Hepatocyte (in vitro differentiated cells): ENCODE measurements at regions not wholly inside any gene's neighbourhood (a gene's known extent, or its start where the extent isn't known, plus 50 kb on each side); places are given as distances from the start of the nearest gene placed in this dataset.

Source experiments
- DNase-seq: peaks from one replicate; pipeline ENCODE4 v3.0.0-alpha.2; 2016; ENCODE audit warnings: low spot score
- H2AFZ ChIP-seq: fragments of 200-600 bp; sonication (generic); 2 replicates; pipeline ENCODE4 v1.6.0; 2016; ENCODE audit warnings: antibody characterized with exemption, mild to moderate bottlenecking
- H3K27ac ChIP-seq: fragments of 200-600 bp; sonication (generic); 2 replicates; pipeline ENCODE4 v1.5.1; 2016; ENCODE audit warnings: mild to moderate bottlenecking
- H3K27me3 ChIP-seq: fragments of 200-600 bp; sonication (generic); 2 replicates; pipeline ENCODE4 v1.6.1; 2016
- H3K36me3 ChIP-seq: fragments of 200-600 bp; sonication (generic); replicated peaks from 2 replicates; pipeline ENCODE4 v1.5.1; 2016; ENCODE audit warnings: low read depth; ENCODE audit not compliant: insufficient read depth
- H3K4me1 ChIP-seq: fragments of 200-600 bp; sonication (generic); 2 replicates; pipeline ENCODE4 v1.5.1; 2016; ENCODE audit warnings: mild to moderate bottlenecking, moderate library complexity; ENCODE audit not compliant: insufficient read depth
- H3K4me2 ChIP-seq: fragments of 200-600 bp; sonication (generic); 2 replicates; pipeline ENCODE4 v1.6.0; 2016
- H3K4me3 ChIP-seq: fragments of 200-600 bp; sonication (generic); 2 replicates; pipeline ENCODE4 v1.5.1; 2016; ENCODE audit warnings: mild to moderate bottlenecking
- H3K79me2 ChIP-seq: fragments of 200-600 bp; sonication (generic); 2 replicates; pipeline ENCODE4 v1.6.0; 2017; ENCODE audit warnings: mild to moderate bottlenecking
- H3K9me2 ChIP-seq: fragments of 200-600 bp; sonication (generic); replicated peaks from 2 replicates; pipeline ENCODE4 v1.6.0; 2017; ENCODE audit warnings: mild to moderate bottlenecking; ENCODE audit not compliant: insufficient read depth
- H3K9me3 ChIP-seq: fragments of 200-600 bp; sonication (generic); 2 replicates; pipeline ENCODE4 v1.5.1; 2016; ENCODE audit warnings: low read depth, mild to moderate bottlenecking
- H4K20me1 ChIP-seq: fragments of 200-600 bp; sonication (generic); 2 replicates; pipeline ENCODE4 v1.6.0; 2016; ENCODE audit warnings: mild to moderate bottlenecking; ENCODE audit not compliant: insufficient read depth, poor library complexity, severe bottlenecking
- EZH2 ChIP-seq: fragments of 200-600 bp; sonication (generic); IDR thresholded peaks from 2 replicates; pipeline ENCODE4 v1.6.1; 2016; ENCODE audit warnings: antibody characterized with exemption, mild to moderate bottlenecking, borderline replicate concordance
- EZH2phosphoT487 ChIP-seq: fragments of 200-600 bp; sonication (generic); IDR thresholded peaks from one replicate; pipeline ENCODE4 v1.6.1; 2018; ENCODE audit warnings: antibody characterized with exemption, mild to moderate bottlenecking, low read depth, moderate library complexity; ENCODE audit not compliant: unreplicated experiment, severe bottlenecking
- WGBS: methylation state at CpG from one replicate; pipeline ENCODE4 v1.1.6; 2016; ENCODE audit warnings: low lambda C conversion rate; ENCODE audit errors: missing lambda C conversion rate; 5-methylcytosine and 5-hydroxymethylcytosine counted together
- TF ChIP-seq, protein P1 (sequence below): fragments of 200-600 bp; sonication (generic); IDR thresholded peaks from 2 replicates; pipeline ENCODE4 v1.5.1; 2016; ENCODE audit warnings: antibody characterized with exemption, mild to moderate bottlenecking; ENCODE audit not compliant: poor library complexity

DNA sequence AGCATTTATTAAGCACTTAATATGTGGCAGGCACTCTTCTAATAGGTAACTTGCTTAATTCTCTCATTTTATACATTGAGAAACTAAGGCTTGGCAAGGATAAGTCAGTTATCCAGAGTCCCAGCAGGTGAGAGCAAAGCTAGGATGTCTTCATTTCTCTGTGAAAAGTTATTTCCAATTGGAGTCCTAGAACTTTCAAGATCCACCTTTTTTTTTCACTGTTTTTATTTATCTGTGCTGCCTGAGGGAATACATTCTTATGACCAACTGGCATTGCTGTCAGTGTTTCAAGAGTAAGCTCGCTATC is 56.2 kb upstream of the ETAA1 start:
- TF ChIP-seq, protein P1, sequence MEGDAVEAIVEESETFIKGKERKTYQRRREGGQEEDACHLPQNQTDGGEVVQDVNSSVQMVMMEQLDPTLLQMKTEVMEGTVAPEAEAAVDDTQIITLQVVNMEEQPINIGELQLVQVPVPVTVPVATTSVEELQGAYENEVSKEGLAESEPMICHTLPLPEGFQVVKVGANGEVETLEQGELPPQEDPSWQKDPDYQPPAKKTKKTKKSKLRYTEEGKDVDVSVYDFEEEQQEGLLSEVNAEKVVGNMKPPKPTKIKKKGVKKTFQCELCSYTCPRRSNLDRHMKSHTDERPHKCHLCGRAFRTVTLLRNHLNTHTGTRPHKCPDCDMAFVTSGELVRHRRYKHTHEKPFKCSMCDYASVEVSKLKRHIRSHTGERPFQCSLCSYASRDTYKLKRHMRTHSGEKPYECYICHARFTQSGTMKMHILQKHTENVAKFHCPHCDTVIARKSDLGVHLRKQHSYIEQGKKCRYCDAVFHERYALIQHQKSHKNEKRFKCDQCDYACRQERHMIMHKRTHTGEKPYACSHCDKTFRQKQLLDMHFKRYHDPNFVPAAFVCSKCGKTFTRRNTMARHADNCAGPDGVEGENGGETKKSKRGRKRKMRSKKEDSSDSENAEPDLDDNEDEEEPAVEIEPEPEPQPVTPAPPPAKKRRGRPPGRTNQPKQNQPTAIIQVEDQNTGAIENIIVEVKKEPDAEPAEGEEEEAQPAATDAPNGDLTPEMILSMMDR, result no peak
- TF ChIP-seq EZH2phosphoT487 (no peak), EZH2 (no peak)
- no peaks in the 10 kb centered on the region for H3K27me3 ChIP-seq
- no peaks in the 10 kb centered on the region for H3K36me3 ChIP-seq
- H3K4me3 ChIP-seq, result no peak overlapping the region
- no peaks in the 10 kb centered on the region for H4K20me1 ChIP-seq
- H3K4me2 ChIP-seq, result no peak overlapping the region
- H3K79me2 ChIP-seq, result no peaks in the 10 kb centered on the region
- H3K9me2 ChIP-seq, result no peaks in the 10 kb centered on the region
- no peak overlapping the region for H3K27ac ChIP-seq
- H2AFZ ChIP-seq, result no peak overlapping the region
- H3K9me3 ChIP-seq, result no peaks in the 10 kb centered on the region
- no peak for DNase-seq
- 96% methylated on average over 1 of the region's 1 CpG for WGBS
- H3K4me1 ChIP-seq, result no peaks in the 10 kb centered on the region

DNA sequence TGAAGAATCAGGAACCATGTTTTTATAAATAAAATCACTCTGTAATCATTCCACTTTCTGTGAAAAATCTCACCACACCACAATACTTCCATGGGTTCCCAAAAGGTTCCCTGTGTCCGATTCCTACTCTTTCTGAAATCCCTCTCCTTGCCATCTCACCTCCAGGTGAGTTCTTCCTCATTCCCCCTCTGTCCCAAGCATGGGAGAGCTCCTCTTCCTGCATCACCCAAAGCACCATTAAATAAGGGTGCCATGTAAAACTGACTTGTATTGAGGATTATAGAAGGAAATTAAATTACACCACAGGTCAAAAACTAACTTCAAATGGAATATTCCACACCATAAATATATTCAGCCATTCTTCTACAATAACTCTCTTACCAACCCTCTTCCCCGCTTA is 55.8 kb upstream of the ETAA1 start:
- no peaks in the 10 kb centered on the region for H4K20me1 ChIP-seq
- no peak overlapping the region for H3K4me3 ChIP-seq
- 92% methylated on average over 2 of the region's 2 CpGs for WGBS
- no peak for DNase-seq
- H3K4me2 ChIP-seq, result no peak overlapping the region
- no peaks in the 10 kb centered on the region for H3K9me2 ChIP-seq
- H3K27me3 ChIP-seq, result no peaks in the 10 kb centered on the region
- no peaks in the 10 kb centered on the region for H3K79me2 ChIP-seq
- TF ChIP-seq EZH2 (no peak), EZH2phosphoT487 (no peak)
- TF ChIP-seq, protein P1, result no peak
- H3K27ac ChIP-seq, result no peak overlapping the region
- H3K4me1 ChIP-seq, result no peaks in the 10 kb centered on the region
- no peak overlapping the region for H2AFZ ChIP-seq
- H3K36me3 ChIP-seq, result no peaks in the 10 kb centered on the region
- no peaks in the 10 kb centered on the region for H3K9me3 ChIP-seq

DNA sequence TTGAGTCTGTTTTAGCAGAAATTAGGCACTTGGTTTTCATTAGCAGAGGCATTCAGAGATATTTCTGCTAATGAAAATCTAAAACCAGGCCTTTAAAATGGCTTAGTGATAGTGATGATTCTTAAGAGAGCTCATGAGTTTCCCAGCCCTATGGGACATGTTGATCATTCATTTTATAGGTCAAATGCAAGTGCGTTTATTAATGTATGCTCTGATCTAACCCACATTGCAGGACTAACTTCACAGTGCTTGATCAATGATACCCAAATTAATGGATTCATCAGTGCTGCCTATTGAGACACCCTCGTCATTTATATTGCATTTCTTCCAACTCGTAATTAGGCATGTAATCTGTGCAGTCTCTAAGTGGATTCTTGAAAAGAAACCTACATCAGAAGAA is 54.7 kb upstream of the ETAA1 start:
- TF ChIP-seq EZH2phosphoT487, result no peak
- TF ChIP-seq, protein P1, result no peak
- no peak for TF ChIP-seq EZH2
- Histone ChIP-seq H3K36me3 (no peaks in the 10 kb centered on the region), H3K9me3 (no peaks in the 10 kb centered on the region), H3K27me3 (no peaks in the 10 kb centered on the region), H3K79me2 (no peaks in the 10 kb centered on the region), H4K20me1 (no peaks in the 10 kb centered on the region), H2AFZ (no peak overlapping the region), H3K4me1 (no peaks in the 10 kb centered on the region), H3K4me2 (no peak overlapping the region), H3K9me2 (no peaks in the 10 kb centered on the region), H3K4me3 (no peak overlapping the region), H3K27ac (no peak overlapping the region)
- 85% methylated on average over 3 of the region's 3 CpGs for WGBS
- no peak for DNase-seq
